Lung microvascular endothelial cell (primary cell): ENCODE measurements at regions not wholly inside any gene's neighbourhood (a gene's known extent, or its start where the extent isn't known, plus 50 kb on each side); places are given as distances from the start of the nearest gene placed in this dataset.

ENCODE experiments used
- DNase-seq, 2 donors: peaks; one replicate each; pipeline versions ENCODE4 v3.0.0 to v3.0.0-alpha.2; 2010; ENCODE audit warnings: low read depth in 2 of 2

DNA sequence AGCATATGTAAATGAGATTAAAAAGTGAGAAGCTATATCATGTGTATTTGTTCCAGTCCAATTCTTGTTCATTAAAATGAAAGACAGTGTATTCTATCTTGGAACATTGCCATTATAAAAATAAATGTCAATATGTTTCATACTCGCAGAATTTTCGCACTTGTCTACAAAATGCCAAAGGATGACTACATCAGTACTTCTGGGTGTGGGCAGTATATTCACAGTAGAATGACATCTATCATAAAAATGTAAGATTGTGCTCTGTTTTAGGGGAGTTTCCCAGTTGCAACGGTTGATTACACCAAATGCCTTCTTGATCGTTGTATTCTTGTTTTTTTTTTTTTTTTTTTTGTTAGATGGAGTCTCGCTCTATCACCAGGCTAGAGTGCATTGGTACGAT is 292.3 kb upstream of the E2F7 start:
- no peak for DNase-seq

DNA sequence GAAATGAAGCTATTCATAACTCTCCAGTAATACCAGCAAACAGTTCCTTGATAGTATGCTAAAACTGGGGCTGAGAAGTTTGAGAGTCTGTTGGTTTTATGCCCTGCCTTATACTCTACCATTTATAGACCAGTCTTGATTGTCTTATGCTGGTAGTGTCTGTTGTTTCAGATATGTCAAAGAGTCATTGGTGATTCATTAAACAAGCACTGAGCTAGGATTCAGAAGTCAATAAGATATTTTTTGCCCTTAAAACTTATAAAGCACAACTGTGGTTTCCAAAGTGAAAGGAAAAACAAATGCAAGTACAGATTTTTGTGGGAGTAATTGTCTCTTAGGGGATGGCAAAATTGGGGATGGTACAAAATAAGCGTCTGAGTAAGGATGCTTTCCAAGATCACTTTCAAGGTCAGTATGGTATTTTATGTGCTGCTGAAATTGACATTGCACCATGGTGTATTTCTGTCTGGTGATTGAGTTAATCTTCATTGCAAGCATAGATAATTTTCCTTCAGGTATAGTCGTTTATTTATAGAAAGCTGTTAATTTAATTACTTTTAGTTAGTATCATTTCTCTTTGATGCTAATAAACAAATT is 289.5 kb upstream of the E2F7 start:
- no peak for DNase-seq

DNA sequence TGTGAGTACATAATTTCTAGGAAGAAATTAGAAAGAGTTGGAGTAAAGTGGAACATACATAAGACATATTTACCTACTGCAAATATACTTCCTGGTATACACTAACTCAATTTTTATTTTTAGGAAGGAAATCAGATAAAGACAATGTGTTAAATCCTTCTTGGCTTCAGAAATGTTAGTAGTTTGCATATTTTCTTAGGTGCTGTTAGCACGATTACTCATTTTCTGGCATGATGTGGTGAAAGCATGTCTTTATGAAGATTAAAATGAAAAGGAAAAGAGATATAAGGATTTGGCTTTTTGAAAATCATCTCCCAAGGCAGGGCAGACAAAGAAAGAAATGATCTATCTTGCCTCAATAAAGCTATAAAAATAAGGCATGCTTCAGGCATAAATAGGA is 287.6 kb upstream of the E2F7 start:
- DNase-seq = no peak

DNA sequence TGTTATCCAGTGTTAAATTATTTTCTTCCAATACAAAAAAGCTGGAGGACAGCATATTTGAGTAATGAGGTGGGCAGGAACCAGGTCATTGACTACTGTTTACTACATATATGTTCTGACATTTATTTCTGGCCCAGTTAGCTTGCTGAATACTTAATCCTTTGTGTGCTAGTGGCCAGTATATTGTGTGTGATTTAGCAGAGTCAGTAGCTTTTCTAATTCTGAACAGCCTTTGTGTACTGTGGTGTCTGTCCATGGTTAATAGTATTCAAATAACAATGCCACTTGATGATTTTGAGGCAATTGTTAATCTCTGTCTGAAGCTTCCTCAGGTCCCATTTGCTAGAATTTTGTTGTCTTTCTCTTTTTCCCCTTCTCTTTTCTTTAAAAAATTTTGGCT is 286.5 kb upstream of the E2F7 start:
- no peak for DNase-seq

DNA sequence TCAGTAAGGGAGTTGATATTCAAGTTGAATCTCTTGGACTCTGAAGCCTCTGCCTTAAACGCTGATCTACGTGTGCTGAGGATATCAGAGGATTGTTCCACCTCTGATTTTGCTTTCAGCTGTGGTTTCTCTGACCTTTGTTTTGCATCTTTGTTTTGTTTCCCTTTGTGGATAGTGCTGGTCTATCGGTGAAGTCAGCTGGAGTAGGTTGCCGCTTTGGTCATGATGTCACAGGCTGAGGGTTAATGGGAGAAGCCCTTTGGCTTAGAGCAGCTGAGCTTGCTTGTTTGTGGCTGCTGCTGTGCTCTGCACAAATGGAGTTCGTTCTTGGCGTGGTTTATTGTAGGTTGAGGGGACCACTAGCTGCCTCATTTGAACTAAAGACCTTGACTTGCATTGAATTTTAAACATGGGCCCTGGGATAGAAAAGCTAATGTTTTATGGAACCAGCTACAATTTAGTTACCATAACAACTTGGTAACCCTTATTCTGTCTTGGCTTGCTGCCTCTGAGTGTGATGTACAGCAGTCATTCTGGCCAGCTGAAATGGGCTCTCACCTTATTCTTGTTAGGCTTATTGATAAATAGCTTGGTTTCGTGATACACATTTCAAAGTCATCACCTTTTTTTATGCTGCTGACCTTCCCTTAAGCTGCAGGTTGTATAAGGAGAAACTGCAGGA is 284.5 kb upstream of the E2F7 start:
- no peak for DNase-seq

DNA sequence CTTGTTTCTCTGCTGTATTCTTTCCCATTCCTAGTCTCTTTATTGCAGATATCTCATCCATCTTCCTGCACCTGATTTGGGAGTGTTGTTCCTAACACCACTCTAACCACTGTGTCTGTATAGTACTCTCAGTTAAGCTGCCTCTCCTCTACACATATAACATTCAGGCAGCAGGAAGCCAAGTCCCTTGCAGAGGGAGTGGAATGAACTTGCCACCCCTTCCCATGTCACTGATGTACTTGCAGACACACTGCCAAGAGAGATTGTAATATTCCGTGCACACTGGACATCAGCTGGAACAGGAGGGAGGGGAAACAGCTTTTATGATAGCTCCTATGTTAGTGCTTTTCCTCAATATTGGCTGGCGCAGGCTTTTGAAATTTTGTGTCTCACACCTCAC is 281.6 kb upstream of the E2F7 start:
- no peak for DNase-seq

DNA sequence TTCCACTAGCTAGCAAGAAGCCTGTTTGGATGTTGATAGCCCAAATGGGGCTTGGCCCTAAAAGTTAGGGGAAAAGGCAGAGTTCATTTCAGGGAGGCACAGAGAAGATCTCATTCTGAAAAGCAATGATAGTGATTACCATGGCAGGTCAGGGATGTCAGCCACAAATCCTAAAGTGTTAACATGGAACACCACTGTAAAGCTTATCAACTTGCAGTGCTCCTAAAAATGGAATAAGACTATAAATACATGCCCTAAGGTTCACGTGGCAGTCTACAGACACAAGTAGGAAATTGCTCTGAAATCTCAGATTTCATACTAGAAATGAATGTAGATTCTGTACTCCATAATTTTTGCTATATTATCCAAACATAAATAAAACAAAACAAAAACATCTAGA is 280.0 kb upstream of the E2F7 start:
- DNase-seq = no peak

DNA sequence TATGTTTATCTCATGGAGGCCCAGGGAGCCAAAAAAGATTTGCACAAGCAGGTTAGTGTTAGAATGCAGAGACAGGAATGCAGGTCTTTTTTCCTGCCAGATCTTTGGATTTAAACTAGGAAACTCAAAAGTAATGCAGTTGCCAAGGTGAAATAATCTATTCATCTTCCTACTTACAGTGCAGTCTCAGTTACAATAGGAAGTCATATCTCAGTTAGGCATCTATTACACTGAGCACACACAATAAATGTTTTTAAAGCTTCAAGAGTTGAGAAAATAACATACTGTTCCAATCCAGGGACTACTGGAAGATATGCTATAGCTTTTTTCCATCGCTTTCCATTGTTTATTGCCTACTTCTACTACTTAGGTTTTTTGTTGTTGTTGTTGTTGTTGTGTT is 279.3 kb upstream of the E2F7 start:
- DNase-seq = peak in 1 of 2 donors; percentile 25

DNA sequence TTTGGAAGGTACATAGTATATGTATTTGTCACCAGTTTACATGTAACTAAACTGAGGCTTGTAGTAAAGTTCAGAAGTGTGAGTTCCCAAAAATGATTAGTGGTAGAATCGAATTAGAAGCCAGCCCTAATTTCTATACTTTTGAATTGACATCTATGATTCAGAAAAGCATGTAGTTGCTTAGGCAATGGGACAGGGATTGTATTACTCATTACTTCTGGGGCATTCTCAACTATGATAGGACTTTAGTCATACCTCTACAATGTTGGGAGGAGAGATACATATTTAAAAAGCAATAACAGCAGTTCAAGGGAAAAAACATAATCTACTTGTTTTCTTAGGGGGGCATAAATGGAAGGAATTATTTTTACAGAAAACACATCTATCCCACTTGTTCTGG is 277.9 kb upstream of the E2F7 start:
- peak in 1 of 2 donors; percentile 43 for DNase-seq

DNA sequence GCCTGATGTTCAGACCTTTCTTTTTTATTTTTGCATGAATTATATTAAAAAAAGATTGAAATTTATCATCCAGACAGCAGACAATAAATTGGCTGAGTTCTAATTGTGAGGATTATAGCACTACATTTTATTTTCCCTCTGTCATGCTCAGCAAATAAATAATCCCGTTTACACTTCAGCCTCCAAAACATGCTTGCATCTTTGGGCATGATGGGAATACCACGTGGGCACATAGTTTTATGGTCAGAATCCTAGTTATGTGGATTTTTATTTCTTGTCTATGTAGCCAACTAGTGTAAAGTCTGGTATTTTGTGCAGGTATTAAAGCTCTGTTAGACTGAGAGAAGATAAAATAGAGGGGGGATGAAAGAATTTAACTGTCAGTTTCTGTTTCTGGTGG is 276.9 kb upstream of the E2F7 start:
- DNase-seq = no peak

DNA sequence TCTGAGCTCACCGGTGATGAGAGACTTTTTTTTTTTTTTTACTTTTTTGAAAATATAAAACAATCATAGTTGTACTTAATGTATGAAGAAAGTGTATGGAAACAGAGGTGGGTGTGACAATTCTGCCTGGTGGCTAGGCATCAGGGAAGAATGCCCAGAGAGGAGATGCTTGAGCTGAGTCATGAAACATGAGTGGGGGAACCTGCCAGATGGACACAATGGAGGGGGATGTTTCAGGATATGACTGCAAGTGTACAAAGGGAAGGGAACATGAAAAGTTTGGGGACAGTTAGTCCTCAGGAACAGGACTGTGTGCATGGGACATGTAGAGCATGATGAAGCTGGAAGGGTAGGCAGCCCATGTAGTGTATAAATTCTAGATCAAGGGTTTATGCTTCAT is 274.2 kb upstream of the E2F7 start:
- DNase-seq = peak; percentile 34 to 56

DNA sequence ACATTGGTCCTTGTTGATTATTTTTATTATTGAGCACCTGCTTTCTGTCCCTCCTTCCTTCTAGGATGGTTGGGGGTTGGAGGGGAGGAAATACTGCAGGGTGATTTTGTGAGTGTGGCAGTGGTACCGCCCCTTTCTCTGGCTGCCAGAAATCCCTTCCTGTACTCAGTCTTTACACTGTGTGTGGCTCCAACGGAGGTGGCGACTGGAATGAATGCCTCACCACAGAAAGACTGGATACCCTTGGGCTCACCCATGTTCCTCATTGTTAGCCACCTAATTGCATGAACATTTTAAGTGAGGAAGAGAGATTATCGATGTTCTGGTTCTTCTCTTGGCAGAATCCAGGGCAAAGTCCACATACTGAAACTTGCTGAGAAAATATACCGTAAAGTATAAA is 272.0 kb upstream of the E2F7 start:
- DNase-seq = peak; percentile 11 to 17

DNA sequence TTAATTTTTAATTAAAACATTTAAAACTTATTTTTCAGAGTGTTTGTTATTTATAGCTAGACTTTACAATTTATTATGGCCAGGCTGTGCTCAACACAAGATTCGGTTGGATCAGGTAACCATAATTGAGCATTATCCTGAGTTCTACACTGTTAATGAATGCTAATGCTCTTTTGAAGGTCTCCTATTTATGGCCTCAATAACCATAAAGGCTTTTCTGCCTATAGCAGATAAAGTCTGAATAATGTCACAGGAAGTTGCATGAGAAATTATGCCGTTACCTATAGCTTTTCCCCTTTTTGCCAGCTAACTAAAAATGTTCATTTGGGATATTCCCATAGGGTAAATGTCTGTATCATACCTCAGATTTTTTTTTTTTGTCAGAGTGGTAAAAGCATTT is 269.4 kb upstream of the E2F7 start:
- DNase-seq = no peak

DNA sequence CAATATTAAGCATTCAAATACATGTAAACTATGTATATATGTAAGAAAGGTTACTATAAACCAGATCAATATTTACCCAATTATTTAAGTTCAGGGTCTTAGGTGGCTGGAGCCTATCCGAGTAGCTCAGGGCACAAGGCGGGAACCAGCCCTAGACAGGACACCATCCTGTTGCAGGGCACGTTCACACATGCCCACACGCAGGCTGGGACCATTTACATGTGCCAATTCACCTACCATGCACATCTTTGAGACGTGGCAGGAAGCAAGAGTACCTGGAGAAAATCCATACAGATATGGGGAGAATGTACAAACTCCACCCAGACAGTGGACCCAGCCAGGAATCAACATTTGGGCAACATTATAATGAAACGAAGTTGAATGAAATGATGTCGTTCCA is 263.0 kb upstream of the E2F7 start:
- no peak for DNase-seq

DNA sequence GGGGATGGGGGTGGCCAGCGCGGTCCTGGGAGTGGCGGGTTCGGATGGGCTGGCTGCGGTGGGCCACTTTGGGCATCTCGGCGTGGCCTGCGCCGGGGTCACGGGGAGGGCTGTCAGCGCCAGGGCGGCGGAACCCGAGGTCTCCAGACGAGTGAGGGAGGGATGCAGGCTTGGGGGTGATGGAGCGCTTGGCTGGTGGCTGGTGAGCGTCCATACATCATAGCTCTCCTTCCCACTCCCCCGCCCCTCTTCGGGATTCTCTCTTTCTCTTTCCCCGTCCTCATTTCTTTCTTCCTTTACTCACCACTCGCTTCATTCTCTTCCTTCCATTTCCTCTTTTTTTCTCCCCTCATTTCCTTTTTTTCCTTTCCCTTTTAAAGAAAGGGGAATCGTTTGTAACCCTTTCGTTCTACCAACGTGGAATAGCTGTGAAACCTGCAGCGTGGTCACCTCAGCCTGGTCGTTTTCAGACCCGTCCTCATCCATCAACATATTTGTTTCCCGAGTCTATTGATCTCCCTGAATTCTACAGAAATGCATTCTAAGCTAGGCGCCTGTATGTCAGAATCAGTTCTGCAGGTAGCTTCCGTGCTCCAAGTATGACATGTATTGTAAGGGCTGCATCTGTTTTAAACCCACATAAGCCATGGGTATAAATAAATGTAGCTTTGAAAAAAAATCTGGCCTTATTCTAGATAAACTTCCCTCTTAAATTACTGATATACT is 260.3 kb upstream of the E2F7 start:
- no peak for DNase-seq

DNA sequence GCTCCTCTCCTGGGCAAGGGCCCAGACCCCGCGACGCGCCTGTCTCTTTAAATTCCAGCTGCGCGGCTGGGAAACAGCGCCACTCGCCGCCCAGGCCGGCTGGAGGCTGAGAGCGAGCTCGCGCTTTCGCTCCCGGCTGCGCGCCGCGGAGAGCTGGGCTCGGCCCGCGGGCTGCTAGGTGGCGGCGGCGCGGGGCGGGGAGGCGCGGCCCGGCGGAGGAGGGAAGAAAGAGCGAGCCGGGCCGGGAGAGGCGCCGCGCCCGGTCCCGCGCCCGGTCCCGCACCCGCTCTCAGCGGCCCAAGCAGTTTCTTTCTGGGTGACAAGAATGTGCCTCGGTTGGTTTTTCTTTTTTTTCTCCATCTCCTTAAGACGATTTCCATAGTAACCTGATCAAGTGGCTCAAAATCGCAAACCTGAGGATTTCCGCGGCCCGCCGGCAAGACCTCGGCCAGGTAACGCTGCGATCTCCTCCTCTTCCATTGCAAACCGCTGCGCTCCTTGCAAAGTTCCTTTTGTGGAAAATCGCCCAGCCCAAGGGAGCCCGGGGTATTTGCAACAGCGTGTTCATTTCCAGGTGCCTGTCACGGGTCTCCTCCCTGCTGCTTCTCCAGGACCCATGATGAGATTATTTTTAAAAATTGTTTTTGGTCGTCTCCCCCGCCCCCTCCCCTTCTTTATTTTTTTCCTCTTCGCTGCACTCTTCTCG is 259.5 kb upstream of the E2F7 start:
- peak; percentile 80 to 81 for DNase-seq

DNA sequence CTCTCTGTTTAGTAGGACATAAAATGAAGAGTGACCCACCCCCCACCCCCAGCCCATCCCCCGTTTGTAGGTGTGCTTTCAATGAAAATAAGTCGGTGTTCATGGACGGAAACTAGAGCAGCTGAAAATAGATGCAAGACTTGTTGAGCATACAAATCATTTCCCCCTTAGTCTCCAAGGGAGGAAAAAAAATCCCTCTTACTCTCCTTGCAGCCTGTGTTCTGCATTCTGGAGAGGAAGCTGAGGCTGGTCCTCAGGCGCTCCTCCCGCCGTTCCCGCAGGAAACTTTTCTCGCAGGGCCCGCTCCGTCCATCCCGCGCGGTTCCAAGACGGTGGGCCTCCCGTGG is 259.0 kb upstream of the E2F7 start:
- DNase-seq = no peak

DNA sequence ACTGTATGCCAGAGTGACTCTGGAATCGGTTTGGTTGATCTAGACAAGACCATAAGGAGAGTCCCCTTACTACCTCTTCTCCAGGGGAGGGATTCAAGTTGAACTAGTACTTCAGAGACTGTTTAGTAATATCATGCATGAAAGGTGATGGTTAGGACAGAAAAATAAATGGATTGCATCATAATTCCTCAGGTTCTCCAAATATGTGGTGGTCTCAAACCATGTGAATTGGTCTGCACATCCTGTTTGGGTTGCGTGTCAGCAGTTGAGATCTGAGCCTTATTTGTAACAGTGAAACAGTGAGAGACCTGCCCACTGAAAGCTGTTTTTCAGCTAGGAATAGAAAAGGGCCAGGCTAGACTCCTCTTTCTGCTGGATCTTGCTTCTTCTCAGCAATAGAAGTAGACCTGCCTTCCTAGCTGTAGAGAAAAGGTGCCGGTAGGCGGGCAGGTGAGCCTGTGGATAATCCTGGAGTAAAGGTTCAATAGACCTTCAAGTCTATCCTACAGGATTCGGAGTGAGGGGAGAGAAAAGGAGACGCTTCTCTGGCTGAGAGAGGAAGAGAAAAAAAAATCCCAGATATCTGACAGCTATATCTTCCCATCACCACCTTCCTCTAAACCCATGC is 258.5 kb upstream of the E2F7 start:
- DNase-seq = no peak

DNA sequence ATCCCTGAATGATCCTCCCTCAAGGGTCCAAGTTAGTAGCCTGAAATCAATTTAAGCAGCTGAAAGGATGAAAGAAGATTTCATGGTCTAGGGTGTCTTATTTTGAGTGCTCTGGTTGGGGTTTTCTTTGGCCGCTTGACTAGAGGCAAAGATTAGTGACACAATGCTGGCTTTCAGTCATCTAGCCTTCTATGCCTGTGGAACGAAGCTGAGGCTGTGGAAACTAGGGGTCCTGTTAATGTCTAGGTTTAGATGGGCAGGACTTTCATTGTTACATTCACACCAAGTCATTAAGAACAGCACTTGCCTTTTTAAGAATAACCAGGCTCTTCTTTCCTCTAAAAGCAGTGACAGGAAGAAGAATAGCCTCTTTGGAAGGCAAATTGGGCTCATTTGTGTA is 253.8 kb upstream of the E2F7 start:
- DNase-seq = no peak

DNA sequence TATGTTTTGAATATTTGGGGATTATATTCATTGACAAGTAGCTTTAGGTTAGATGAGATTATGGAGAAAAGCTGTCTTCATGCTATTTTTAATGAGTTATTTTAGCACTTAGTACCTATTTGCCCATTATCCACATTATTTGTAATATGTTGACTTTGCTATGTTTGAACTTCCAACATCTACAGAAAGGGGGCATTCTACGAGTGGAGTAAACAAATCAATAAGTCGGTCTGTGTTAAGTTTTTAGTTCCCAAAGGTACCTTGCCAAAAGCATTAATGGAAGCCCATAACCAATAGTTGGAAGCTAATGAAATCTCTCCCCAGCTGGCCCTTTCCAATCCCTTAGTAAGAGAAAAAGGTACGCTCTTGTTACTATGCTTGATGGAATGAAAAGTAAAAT is 250.0 kb upstream of the E2F7 start:
- no peak for DNase-seq

DNA sequence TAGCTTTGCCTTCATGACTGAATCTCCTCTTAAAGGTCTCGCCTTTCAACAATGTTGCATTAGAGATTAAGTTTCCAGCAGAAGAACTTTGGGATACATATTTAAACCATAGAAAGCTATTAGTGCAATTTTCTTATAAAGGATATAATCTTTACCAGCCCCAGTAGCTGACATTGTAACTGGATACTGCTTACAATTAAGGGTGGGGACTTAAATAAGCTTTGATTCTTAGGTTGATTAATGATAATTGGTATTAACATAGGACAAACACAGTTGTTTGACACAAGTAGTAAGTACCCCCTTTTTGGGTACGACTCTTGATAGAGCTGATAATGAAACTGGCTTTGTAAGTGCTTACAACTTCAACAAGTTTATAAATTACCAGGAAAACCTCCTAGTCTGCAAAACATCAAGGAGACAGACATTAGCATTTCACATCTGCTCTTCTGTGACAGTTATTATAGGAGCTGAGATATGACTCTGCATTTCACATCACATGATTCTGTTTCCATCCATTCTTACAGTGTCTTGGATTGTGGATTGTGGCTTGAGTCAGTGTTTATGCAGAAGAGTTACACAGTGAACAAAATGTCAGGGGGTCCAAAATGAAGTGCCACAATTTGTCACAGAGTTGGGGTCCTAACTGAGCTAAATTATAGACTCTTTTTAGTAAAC is 249.1 kb upstream of the E2F7 start:
- DNase-seq = no peak

DNA sequence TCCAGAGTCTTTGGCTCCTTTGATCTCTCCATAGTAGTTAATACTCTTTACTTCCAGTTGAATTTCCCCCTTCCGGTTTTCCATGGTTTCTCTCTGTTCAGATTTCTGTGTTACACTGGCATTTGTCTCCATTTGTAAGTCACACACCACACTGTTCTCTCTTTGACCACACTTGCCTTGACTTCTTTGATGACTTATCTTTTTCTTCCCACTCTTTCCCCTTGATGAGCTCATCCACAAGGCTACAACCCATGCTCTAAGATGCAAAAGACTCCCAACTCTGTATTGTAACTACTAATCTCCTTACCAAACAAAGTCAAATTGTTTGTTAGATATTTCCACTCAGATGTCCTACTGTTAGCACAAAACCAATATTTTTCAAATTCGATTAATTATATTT is 242.7 kb upstream of the E2F7 start:
- DNase-seq = no peak
